HepG2 (cell line): ENCODE measurements at regions not wholly inside any gene's neighbourhood (a gene's known extent, or its start where the extent isn't known, plus 50 kb on each side); places are given as distances from the start of the nearest gene placed in this dataset.

ENCODE experiments used
- ATAC-seq: fragments of 200-7000 bp; cut with Tn5 transposase; 3 replicates; pipeline ENCODE4 v1.9.1; 2020; ENCODE audit warnings: mild to moderate bottlenecking, moderate library complexity
- BruUV-seq: library from RNA; stranded (reverse); fragments of 400-500 nt; replicated peaks from 2 replicates; lab custom pipeline; 2021; lab: Mats Ljungman, UMichigan
- CTCF ChIA-PET: fragments of 300-600 bp; formaldehyde crosslinking; extraction: SDS; loops from one replicate; lab custom pipeline; 2021; ENCODE audit warnings: low total read pairs, inconsistent platforms, low intra/inter-chr PET ratio; lab: Yijun Ruan, JAX
- POLR2A ChIA-PET: fragments of 350-600 bp; sonication (Branson Sonifier 250); formaldehyde crosslinking; loops from one replicate; lab custom pipeline; 2020; ENCODE audit warnings: antibody characterized with exemption, inconsistent platforms; lab: Yijun Ruan, JAX
- DNase-seq: peaks from one replicate; pipeline ENCODE4 v3.0.0-alpha.2; 2015; ENCODE audit warnings: low spot score
- FAIRE-seq: peaks from 3 replicates; lab custom pipeline; 2011; peaks lifted over from hg19 to GRCh38; lab: Jason Lieb, UNC
- H2AFZ ChIP-seq: one replicate; pipeline ENCODE4 v1.6.1; 2011; ENCODE audit warnings: low read length, inconsistent platforms
- H3K27ac ChIP-seq: fragments of 300-600 bp; 3 replicates; pipeline ENCODE4 v1.8.0; 2011; ENCODE audit warnings: mixed run types, mild to moderate bottlenecking, mixed read lengths, low read length, inconsistent platforms; ENCODE audit not compliant: insufficient read depth; ENCODE audit errors: extremely low read length
- H3K27me3 ChIP-seq, 2 experiments: fragments of 200-600 bp in 1 of 2; 2 replicates in 1 of 2; 3 replicates in 1 of 2; pipeline versions ENCODE4 v1.6.0 to v1.8.0; 2011; ENCODE audit warnings: low read length in 2 of 2, mild to moderate bottlenecking in 2 of 2, moderate library complexity in 2 of 2, inconsistent platforms in 1 of 2; ENCODE audit not compliant: insufficient read depth in 2 of 2, control insufficient read depth in 1 of 2
- H3K36me3 ChIP-seq, 2 experiments: fragments of 200-600 bp in 1 of 2; replicated peaks in 1 of 2; 2 replicates in 1 of 2; 3 replicates in 1 of 2; pipeline versions ENCODE4 v1.5.1 to v1.8.0; 2011; ENCODE audit warnings: low read length in 2 of 2, inconsistent platforms in 1 of 2; ENCODE audit not compliant: insufficient read depth in 2 of 2, control insufficient read depth in 1 of 2
- H3K4me1 ChIP-seq: 2 replicates; pipeline ENCODE4 v1.5.1; 2012; ENCODE audit warnings: low read length, inconsistent platforms; ENCODE audit not compliant: insufficient read depth
- H3K4me2 ChIP-seq: 2 replicates; pipeline ENCODE4 v1.6.0; 2011; ENCODE audit warnings: low read depth, low read length, inconsistent platforms
- H3K4me3 ChIP-seq, 3 experiments: fragments of 200-600 bp in 1 of 3; sonication (generic), shearing (Covaris generic) in 1 of 3; replicated peaks in 1 of 3; 2 replicates each; pipeline ENCODE4 v1.5.1; 2011 to 2016; ENCODE audit warnings: low read length in 3 of 3, inconsistent platforms in 2 of 3, low read depth in 2 of 3, mild to moderate bottlenecking in 2 of 3, control low read depth in 1 of 3, mixed read lengths in 1 of 3; ENCODE audit not compliant: insufficient read depth in 1 of 3
- H3K79me2 ChIP-seq: one replicate; pipeline ENCODE4 v1.6.1; 2011; ENCODE audit warnings: low read length, inconsistent platforms; ENCODE audit not compliant: insufficient read depth
- H3K9ac ChIP-seq: 2 replicates; pipeline ENCODE4 v1.6.0; 2011; ENCODE audit warnings: mild to moderate bottlenecking, low read depth, low read length, inconsistent platforms; ENCODE audit not compliant: insufficient read depth
- H3K9me3 ChIP-seq: 2 replicates; pipeline ENCODE4 v1.5.1; 2012; ENCODE audit warnings: mild to moderate bottlenecking, low read length
- H4K20me1 ChIP-seq: 2 replicates; pipeline ENCODE4 v1.6.0; 2011; ENCODE audit warnings: inconsistent platforms, mild to moderate bottlenecking, low read length, moderate library complexity; ENCODE audit not compliant: insufficient read depth
- CEBPB ChIP-seq: IDR thresholded peaks from 2 replicates; pipeline ENCODE4 v1.6.1; 2011; ENCODE audit warnings: low read depth, low read length, improper control_type of control experiment, borderline replicate concordance
- CENPX ChIP-seq: sonication (generic); formaldehyde crosslinking; IDR thresholded peaks from 2 replicates; pipeline ENCODE4 v1.9.0; 2021; ENCODE audit warnings: mild to moderate bottlenecking, missing genetic modification reagents, moderate library complexity
- ETS1 ChIP-seq: sonication (generic); formaldehyde crosslinking; IDR thresholded peaks from 2 replicates; pipeline ENCODE4 v1.4.0; 2020; ENCODE audit warnings: missing genetic modification reagents
- KDM4B ChIP-seq: sonication (generic); formaldehyde crosslinking; IDR thresholded peaks from 2 replicates; pipeline ENCODE4 v1.4.0; 2020; ENCODE audit warnings: missing genetic modification reagents
- MXD4 ChIP-seq: IDR thresholded peaks from 2 replicates; pipeline ENCODE4 v1.6.1; 2016; ENCODE audit warnings: mild to moderate bottlenecking, missing biosample characterization, missing genetic modification reagents
- MZF1 ChIP-seq: sonication (generic); formaldehyde crosslinking; IDR thresholded peaks from 2 replicates; pipeline ENCODE4 v1.8.1; 2023; ENCODE audit warnings: mild to moderate bottlenecking, missing genetic modification reagents, borderline replicate concordance
- NR2C2 ChIP-seq: sonication (generic); formaldehyde crosslinking; IDR thresholded peaks from 2 replicates; pipeline ENCODE4 v1.4.0; 2020; ENCODE audit warnings: missing genetic modification reagents, mild to moderate bottlenecking, moderate library complexity, borderline replicate concordance
- RFX5 ChIP-seq: IDR thresholded peaks from 2 replicates; pipeline ENCODE4 v1.6.1; 2011; ENCODE audit warnings: low read depth, low read length, improper control_type of control experiment
- SMARCE1 ChIP-seq: fragments of 450-650 bp; IDR thresholded peaks from 2 replicates; pipeline ENCODE4 v1.6.1; 2017; ENCODE audit warnings: borderline replicate concordance
- STAT6 ChIP-seq: sonication (generic); formaldehyde crosslinking; IDR thresholded peaks from 2 replicates; pipeline ENCODE4 v1.4.0; 2020; ENCODE audit warnings: missing genetic modification reagents, mild to moderate bottlenecking, borderline replicate concordance
- TRIM24 ChIP-seq: sonication (generic); formaldehyde crosslinking; IDR thresholded peaks from 2 replicates; pipeline ENCODE4 v1.8.0; 2022; ENCODE audit warnings: mild to moderate bottlenecking, missing genetic modification reagents
- ZBTB37 ChIP-seq: sonication (generic); formaldehyde crosslinking; IDR thresholded peaks from 2 replicates; pipeline ENCODE4 v1.4.0; 2020; ENCODE audit warnings: mild to moderate bottlenecking, missing genetic modification reagents
- ZBTB7A ChIP-seq: sonication (generic); formaldehyde crosslinking; IDR thresholded peaks from 2 replicates; pipeline ENCODE4 v1.8.0; 2022; ENCODE audit warnings: mild to moderate bottlenecking, missing genetic modification reagents
- ZNF18 ChIP-seq: sonication (generic); formaldehyde crosslinking; IDR thresholded peaks from 2 replicates; pipeline ENCODE4 v1.8.0; 2022; ENCODE audit warnings: mild to moderate bottlenecking, missing genetic modification reagents; ENCODE audit not compliant: insufficient replicate concordance
- ZNF282 ChIP-seq: fragments of 450-650 bp; IDR thresholded peaks from 2 replicates; pipeline ENCODE4 v1.6.1; 2018; ENCODE audit not compliant: partially characterized antibody
- ZNF496 ChIP-seq: sonication (generic); formaldehyde crosslinking; IDR thresholded peaks from 2 replicates; pipeline ENCODE4 v1.8.1; 2023; ENCODE audit warnings: mild to moderate bottlenecking, moderate library complexity, missing genetic modification reagents; ENCODE audit not compliant: insufficient replicate concordance
- ZNF773 ChIP-seq: sonication (generic); formaldehyde crosslinking; IDR thresholded peaks from 2 replicates; pipeline ENCODE4 v1.4.0; 2020; ENCODE audit warnings: missing genetic modification reagents, borderline replicate concordance
- WGBS: methylation state at CpG from one replicate; pipeline ENCODE4 v1.1.6; 2017; ENCODE audit warnings: low lambda C conversion rate; 5-methylcytosine and 5-hydroxymethylcytosine counted together
- in situ Hi-C: cut with HindIII; loops from 2 replicates; pipeline ENCODE4 v1.10.0; 2017; ENCODE audit warnings: low pct_unique_long_range_greater_than_20kb; ENCODE audit not compliant: extremely low pct_ligation_motif_present
- intact Hi-C: fragments of 100-400 bp; cut with micrococcal nuclease; formaldehyde crosslinking; loops from one replicate; pipeline ENCODE4 v1.10.0; 2022; ENCODE audit not compliant: unreplicated experiment

- no peak for TF ChIP-seq ZBTB37 (CRISPR knock-in tag)
- no peak for TF ChIP-seq CENPX (CRISPR knock-in tag)
- TF ChIP-seq CEBPB: no peak
- TF ChIP-seq ZNF18 (CRISPR knock-in tag): no peak
- no peak for TF ChIP-seq KDM4B (CRISPR knock-in tag)
- no peak for TF ChIP-seq TRIM24 (CRISPR knock-in tag)
- no peak for TF ChIP-seq ETS1 (CRISPR knock-in tag)
- TF ChIP-seq ZNF496 (CRISPR knock-in tag): no peak
- no peak for TF ChIP-seq ZNF282
- TF ChIP-seq RFX5: no peak
- no peak for TF ChIP-seq ZBTB7A (CRISPR knock-in tag)
- TF ChIP-seq NR2C2: no peak
- no peak for TF ChIP-seq MZF1
- TF ChIP-seq SMARCE1: no peak
- no peak for TF ChIP-seq MXD4
- no peak for TF ChIP-seq STAT6 (CRISPR knock-in tag)
- no peak for TF ChIP-seq ZNF773
- H2AFZ ChIP-seq: no peak overlapping the region
- CTCF ChIA-PET: no interaction called here
These were observed 277.4 kb downstream of the FAM76B start for GRCh38 chr11:95512177-95512576.

More at GRCh38 chr11:95512177-95512576, 277.4 kb downstream of the FAM76B start:
- POLR2A ChIA-PET: no interaction called here
- H4K20me1 ChIP-seq: no peaks in the 10 kb centered on the region
- H3K79me2 ChIP-seq: no peaks in the 10 kb centered on the region
- no peaks in the 10 kb centered on the region for H3K9me3 ChIP-seq
- H3K27me3 ChIP-seq: no peaks in the 10 kb centered on the region
- no peak overlapping the region for H3K4me3 ChIP-seq
- in situ Hi-C loops (no loop called here), intact Hi-C loops (no loop called here)
- H3K27ac ChIP-seq: no peak overlapping the region
- 48% methylated on average over 4 of the region's 4 CpGs for WGBS
- BruUV-seq: no TSS peak
- H3K4me2 ChIP-seq: no peak overlapping the region
- 0 out of 2 replicates have a peak, but pooled peaks cover 13% of the 10 kb centered on the region for H3K4me1 ChIP-seq
- FAIRE-seq (no peak), ATAC-seq (no peak), DNase-seq (no peak)
- no peaks in the 10 kb centered on the region for H3K36me3 ChIP-seq
- no peak overlapping the region for H3K9ac ChIP-seq
